Lung (tissue), 11 donors: ENCODE measurements at regions not wholly inside any gene's neighbourhood (a gene's known extent, or its start where the extent isn't known, plus 50 kb on each side); places are given as distances from the start of the nearest gene placed in this dataset.
A peak's percentile ranks its signal among the peaks of the same experiment; 100 is the strongest.

Experiments
- ATAC-seq: fragments of 200-7000 bp; cut with Tn5 transposase; one replicate; pipeline ENCODE4 v1.9.1; 2020; ENCODE audit warnings: moderate number of reproducible peaks; ENCODE audit not compliant: insufficient read depth, low FRiP score
- DNase-seq, 3 donors: peaks; one replicate each; pipeline ENCODE4 v3.0.0-alpha.2; 2013 to 2017
- H3K27ac ChIP-seq, 2 donors: one replicate each; pipeline ENCODE4 v1.5.1; 2013; ENCODE audit warnings: mild to moderate bottlenecking in 2 of 2, moderate library complexity in 2 of 2, control low read depth in 1 of 2, inconsistent platforms in 1 of 2, low read depth in 1 of 2, low read length in 1 of 2
- H3K27me3 ChIP-seq, 3 donors: one replicate each; pipeline ENCODE4 v1.5.1; 2013; ENCODE audit warnings: low read length in 2 of 3; ENCODE audit not compliant: control insufficient read depth in 3 of 3, insufficient read depth in 3 of 3
- H3K36me3 ChIP-seq, 4 donors: one replicate each; pipeline ENCODE4 v1.5.1; 2013; ENCODE audit warnings: low read length in 4 of 4, mild to moderate bottlenecking in 1 of 4, moderate library complexity in 1 of 4; ENCODE audit not compliant: control insufficient read depth in 4 of 4, insufficient read depth in 4 of 4
- H3K4me1 ChIP-seq, 5 donors: one replicate each; pipeline ENCODE4 v1.5.1; 2013; ENCODE audit warnings: low read length in 5 of 5, mild to moderate bottlenecking in 2 of 5, moderate library complexity in 1 of 5; ENCODE audit not compliant: control insufficient read depth in 5 of 5, insufficient read depth in 5 of 5
- H3K4me3 ChIP-seq: one replicate; pipeline ENCODE4 v1.5.1; 2013; ENCODE audit warnings: mild to moderate bottlenecking, control low read depth, moderate library complexity
- H3K9ac ChIP-seq, 2 donors: one replicate each; pipeline ENCODE4 v1.5.1; 2013; ENCODE audit warnings: low read length in 2 of 2, control low read depth in 1 of 2; ENCODE audit not compliant: insufficient read depth in 1 of 2
- H3K9me3 ChIP-seq, 4 donors: one replicate each; pipeline ENCODE4 v1.5.1; 2013; ENCODE audit warnings: low read length in 3 of 4, mild to moderate bottlenecking in 1 of 4, moderate library complexity in 1 of 4; ENCODE audit not compliant: control insufficient read depth in 4 of 4, insufficient read depth in 3 of 4
- WGBS, 2 donors: extraction: QIAGEN DNeasy Blood & Tissue Kit; methylation state at CpG; one replicate each; pipeline ENCODE4 v1.1.7; 2013; 5-methylcytosine and 5-hydroxymethylcytosine counted together
- TF ChIP-seq, protein P1 (sequence below): IDR thresholded peaks from 2 replicates; pipeline ENCODE4 v1.5.1; 2012; ENCODE audit warnings: mild to moderate bottlenecking; ENCODE audit errors: control extremely low read depth, extremely low read depth
- donor health status: control.
- donor health status: control.
- donor health status: Bipolar disorder and iron deficiency.
- donor health status: healthy.
- donor health status: DM: yes; HTN: yes; CAD: no.

DNA sequence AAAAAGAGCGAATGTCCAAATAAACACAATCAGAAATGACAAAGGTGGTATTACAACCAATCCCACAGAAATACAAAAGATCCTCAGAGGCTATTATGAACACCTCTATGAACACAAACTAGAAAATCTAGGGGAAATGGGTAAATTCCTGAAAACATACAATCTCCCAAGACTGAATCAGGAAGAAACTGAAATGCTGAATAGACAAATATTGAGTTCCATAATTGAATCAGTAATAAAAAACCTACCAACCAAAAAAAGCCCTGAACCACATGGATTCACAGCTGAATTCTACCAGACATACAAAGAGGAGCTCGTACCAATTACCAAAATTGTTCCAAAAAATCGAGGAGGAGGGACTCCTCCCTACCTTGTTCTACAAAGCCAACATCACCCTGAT lies 56.1 kb upstream of the ZNF800 start:
- no peaks in the 10 kb centered on the region for H3K4me1 ChIP-seq
- WGBS, 2 donors: 60 to 68% methylated on average over 3 of the region's 3 CpGs
- H3K9me3 ChIP-seq: peaks cover 0 to 19% (median 4%) of the 10 kb centered on the region in 4 donors
- no peak for ATAC-seq
- TF ChIP-seq, protein P1, sequence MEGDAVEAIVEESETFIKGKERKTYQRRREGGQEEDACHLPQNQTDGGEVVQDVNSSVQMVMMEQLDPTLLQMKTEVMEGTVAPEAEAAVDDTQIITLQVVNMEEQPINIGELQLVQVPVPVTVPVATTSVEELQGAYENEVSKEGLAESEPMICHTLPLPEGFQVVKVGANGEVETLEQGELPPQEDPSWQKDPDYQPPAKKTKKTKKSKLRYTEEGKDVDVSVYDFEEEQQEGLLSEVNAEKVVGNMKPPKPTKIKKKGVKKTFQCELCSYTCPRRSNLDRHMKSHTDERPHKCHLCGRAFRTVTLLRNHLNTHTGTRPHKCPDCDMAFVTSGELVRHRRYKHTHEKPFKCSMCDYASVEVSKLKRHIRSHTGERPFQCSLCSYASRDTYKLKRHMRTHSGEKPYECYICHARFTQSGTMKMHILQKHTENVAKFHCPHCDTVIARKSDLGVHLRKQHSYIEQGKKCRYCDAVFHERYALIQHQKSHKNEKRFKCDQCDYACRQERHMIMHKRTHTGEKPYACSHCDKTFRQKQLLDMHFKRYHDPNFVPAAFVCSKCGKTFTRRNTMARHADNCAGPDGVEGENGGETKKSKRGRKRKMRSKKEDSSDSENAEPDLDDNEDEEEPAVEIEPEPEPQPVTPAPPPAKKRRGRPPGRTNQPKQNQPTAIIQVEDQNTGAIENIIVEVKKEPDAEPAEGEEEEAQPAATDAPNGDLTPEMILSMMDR: no peak
- H3K27ac ChIP-seq: no peak overlapping the region
- H3K27me3 ChIP-seq: no peaks in the 10 kb centered on the region
- H3K36me3 ChIP-seq: no peaks in the 10 kb centered on the region
- no peak overlapping the region for H3K9ac ChIP-seq
- DNase-seq: no peak
- no peak overlapping the region for H3K4me3 ChIP-seq

- peak in 2 of 3 donors; percentile 0 to 1 for DNase-seq
- TF ChIP-seq, protein P1: peak; percentile 58
- H3K27me3 ChIP-seq: no peaks in the 10 kb centered on the region
- H3K36me3 ChIP-seq: no peaks in the 10 kb centered on the region
- no peak overlapping the region for H3K27ac ChIP-seq
- peaks cover 0 to 19% (median 4%) of the 10 kb centered on the region in 4 donors for H3K9me3 ChIP-seq
- peak; percentile 53 for ATAC-seq
- H3K9ac ChIP-seq: no peak overlapping the region
- 0 to 2% methylated on average over 1 of the region's 1 CpG for WGBS, 2 donors
- no peak overlapping the region for H3K4me3 ChIP-seq
- no peaks in the 10 kb centered on the region for H3K4me1 ChIP-seq
Measured at GRCh38 chr7:127447326-127447945, 54.9 kb upstream of the ZNF800 start.

- 86 to 96% methylated on average over 2 of the region's 2 CpGs for WGBS, 2 donors
- H3K27me3 ChIP-seq: no peaks in the 10 kb centered on the region
- no peak overlapping the region for H3K27ac ChIP-seq
- no peak overlapping the region for H3K9ac ChIP-seq
- H3K4me3 ChIP-seq: no peak overlapping the region
- peaks cover 0 to 19% (median 4%) of the 10 kb centered on the region in 4 donors for H3K9me3 ChIP-seq
- TF ChIP-seq, protein P1: no peak
- H3K4me1 ChIP-seq: no peaks in the 10 kb centered on the region
- DNase-seq (no peak), ATAC-seq (no peak)
- H3K36me3 ChIP-seq: no peaks in the 10 kb centered on the region
Measured at GRCh38 chr7:127446842-127447241, 54.3 kb upstream of the ZNF800 start.
